ENCODE measurements at regions not wholly inside any gene's neighbourhood (a gene's known extent, or its start where the extent isn't known, plus 50 kb on each side); places are given as distances from the start of the nearest gene placed in this dataset.
"Not testable (repeated sequence)": the region's sequence is repeated elsewhere in the genome, so short reads cannot be mapped to it uniquely, and the experiment has no call there.

- TF ChIP-seq, protein P1, sequence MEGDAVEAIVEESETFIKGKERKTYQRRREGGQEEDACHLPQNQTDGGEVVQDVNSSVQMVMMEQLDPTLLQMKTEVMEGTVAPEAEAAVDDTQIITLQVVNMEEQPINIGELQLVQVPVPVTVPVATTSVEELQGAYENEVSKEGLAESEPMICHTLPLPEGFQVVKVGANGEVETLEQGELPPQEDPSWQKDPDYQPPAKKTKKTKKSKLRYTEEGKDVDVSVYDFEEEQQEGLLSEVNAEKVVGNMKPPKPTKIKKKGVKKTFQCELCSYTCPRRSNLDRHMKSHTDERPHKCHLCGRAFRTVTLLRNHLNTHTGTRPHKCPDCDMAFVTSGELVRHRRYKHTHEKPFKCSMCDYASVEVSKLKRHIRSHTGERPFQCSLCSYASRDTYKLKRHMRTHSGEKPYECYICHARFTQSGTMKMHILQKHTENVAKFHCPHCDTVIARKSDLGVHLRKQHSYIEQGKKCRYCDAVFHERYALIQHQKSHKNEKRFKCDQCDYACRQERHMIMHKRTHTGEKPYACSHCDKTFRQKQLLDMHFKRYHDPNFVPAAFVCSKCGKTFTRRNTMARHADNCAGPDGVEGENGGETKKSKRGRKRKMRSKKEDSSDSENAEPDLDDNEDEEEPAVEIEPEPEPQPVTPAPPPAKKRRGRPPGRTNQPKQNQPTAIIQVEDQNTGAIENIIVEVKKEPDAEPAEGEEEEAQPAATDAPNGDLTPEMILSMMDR (IDR thresholded peaks at IDR 0.05 in 4 of 5, conservative IDR thresholded peaks at IDR 0.05 in 1 of 5) = not testable (repeated sequence)
- TF ChIP-seq POLR2A (IDR thresholded peaks at IDR 0.05) = not testable (repeated sequence)
Measured at GRCh38 chr5:177665172-177665571, 65.2 kb downstream of the B4GALT7 start.
